ENCODE measurements at regions not wholly inside any gene's neighbourhood (a gene's known extent, or its start where the extent isn't known, plus 50 kb on each side); places are given as distances from the start of the nearest gene placed in this dataset.
A peak's percentile ranks its signal among the peaks of the same experiment; 100 is the strongest.

DNA sequence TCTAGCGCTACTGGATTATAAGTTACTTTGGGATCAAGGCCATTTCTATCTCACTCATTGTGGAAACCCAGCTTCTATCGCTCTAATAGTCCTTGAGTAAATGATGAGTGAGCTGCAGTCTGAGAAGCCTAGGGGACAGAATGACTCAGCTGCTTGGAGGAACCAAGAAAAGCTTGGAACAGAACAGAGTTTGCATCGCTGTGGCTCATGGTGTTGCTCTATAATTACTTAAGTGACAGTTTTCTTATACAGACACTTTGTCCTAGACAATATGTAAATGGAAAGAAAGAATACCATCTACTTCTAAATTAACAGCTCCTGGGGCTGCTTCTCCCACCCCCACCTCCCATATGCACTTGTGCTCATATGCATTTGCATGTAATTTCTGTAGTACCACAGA, 156.9 kb downstream of the SLIT2 start:
- DNase-seq, result peak in 1 of 2 donors; percentile 33

DNA sequence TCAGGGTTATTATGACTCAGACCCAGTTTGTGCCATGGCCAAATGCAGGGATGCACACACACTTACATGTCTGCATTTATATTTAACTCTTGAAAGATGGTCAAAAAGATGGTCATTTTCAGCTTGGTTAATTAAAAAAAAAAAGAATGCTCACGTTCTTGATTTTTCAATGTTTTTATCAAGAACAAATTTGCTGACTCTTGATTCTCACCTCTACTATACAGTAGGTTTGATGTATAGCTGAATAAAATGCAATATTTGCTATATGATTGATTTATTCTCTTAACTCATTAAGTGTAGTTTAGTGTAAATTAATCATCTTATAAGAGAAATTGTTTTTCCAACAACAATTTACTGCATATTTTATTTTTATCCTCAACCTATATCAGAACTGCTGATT, 160.4 kb downstream of the SLIT2 start:
- DNase-seq, result no peak

DNA sequence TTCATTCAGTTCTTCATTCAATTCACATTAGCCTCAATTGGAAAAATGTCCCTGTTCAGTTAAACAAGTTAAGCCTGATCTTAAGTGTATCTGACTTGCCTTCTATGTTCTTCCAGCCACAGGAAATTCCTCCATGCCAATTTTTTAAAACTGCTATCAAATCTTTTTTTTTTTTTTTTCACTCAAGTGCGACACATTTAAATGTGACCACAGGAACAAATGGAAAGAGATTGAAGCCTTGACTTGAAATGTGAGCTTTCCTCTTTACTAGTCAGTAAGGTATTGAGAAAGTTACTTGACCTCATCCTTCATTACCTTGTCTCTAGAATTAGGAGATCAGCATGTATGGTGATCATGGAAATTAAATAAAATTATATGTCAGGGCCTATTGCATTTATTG, 165.1 kb downstream of the SLIT2 start:
- DNase-seq, result no peak

DNA sequence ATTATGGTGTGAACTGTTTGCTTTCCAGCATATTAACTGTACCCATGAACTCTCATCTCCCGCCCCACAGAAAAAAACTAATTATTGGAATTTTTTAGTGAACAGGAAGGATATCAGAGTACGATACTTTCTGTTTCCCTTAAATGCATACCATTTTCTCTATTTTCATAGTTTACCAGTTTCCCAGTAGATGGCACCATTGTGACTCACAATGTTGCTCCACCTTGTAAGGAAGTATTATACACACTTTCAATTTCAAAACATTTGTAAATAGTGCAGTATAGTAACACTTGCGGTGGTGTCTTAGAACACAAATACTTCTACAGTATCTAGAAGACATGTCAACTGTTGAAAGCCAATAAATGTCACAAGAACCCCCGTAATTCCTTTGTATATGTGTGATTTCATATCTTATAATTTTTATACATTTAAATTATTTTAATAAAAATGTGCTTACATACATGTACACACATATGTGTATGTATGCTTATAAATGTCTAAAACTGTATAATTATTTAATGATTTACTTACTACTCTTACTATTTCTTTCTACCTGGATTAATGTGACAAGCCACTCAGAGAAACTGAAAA, 167.3 kb downstream of the SLIT2 start:
- peak in 1 of 2 donors; percentile 73 for DNase-seq

DNA sequence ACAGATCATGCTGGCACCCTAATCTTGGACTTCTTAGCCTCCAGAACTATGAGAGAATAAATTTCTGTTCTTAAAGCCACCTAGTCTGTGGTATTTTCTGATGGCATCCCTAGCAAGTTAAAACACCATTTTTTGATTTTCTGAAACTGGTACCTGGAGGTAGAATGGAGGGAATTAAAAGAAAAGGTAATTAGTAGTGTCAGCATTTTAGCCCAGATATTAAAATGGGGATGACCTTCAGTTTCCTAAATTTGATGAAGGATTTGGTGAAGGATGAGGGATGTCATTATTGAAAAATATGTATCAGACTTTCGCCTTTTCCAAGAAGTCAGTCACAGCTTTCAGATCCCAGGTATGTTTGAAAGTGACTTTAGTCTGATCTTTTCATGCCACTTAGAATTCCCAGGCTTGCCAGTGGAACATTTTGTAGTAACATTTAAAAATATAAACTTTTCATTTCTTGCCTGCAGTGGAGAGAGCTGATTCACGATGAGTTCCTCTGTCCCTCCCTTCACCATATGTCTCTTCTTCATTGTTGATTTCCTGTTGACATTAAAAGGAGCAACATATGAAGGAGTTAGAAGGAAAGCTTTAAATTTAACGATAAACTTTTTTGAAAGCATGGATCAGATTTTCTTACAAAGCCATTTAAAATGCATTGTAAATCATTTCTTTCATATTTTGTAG, 169.4 kb downstream of the SLIT2 start:
- DNase-seq, result no peak

DNA sequence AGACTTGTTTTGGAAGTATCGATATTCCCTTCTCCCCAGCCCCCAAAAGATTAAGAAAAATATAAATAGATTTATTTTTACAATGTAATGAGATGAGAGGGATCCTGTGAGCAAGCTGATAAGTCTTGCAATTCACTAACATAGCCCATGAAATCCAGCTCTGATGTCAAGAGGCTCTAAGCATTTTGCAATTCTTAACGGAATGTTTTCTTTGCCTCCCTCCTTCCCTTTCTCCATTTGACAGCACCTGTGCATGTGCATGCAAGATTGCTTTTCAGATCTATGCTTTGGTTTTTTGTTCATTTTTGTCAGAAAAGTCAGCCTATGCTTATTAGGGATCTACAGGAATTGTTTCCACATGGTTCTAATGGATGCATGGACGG, 169.9 kb downstream of the SLIT2 start:
- no peak for DNase-seq

DNA sequence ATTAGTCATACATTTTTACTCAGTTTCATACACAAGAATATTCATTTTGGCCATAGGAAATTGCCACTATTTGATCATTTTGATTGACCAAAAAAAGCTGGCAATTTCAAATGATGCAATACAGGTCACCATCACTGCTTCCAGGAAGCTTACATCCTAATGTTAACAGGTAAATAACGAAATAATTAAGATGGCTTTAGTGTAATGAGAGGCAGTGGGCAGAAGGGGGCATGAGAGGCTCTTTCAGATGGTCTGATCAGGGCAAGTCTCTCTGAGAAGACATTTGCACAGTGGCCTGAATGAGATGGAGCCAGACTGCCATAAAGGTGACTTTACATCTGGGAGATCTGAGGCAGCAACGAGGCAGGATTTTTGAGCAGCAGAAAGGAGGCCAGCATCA, 170.7 kb downstream of the SLIT2 start:
- DNase-seq, result peak; percentile 21 to 29

DNA sequence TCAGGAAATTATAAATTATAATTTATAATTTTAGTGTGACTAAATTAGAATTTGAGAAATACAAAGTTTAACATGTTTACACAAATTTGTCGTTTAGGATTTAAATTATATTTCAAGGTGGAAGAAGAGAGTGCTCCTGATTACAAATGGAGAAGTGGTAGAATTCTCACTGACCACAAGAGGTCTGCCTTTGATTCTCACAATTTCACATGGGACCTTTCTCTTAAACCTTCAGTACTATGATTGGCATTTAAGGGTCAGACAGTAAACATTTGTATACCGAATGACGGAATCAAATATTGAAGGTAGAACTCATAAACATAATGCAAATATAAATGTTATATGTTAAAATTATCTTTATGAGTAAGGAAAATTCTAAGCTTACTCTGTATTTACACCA, 171.7 kb downstream of the SLIT2 start:
- DNase-seq, result no peak

DNA sequence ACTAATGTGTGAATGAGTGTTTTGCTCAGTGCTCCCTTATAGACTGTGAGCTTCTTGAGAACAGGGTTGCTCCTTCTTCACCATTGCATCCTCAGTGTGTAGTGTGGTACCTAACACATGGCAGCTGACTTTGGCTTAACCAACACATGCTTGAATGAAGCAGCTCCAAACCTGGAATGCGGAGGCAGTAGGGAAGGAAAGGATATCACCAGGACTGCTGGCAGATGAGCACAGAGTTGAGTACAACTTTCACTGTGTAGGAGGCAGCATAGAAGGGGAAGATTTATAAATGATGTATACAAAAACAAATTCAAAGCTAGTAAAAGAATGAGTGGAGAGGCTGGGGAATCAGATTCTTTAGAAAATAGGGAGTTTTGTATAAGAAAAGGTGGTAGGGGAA, 174.3 kb downstream of the SLIT2 start:
- no peak for DNase-seq

DNA sequence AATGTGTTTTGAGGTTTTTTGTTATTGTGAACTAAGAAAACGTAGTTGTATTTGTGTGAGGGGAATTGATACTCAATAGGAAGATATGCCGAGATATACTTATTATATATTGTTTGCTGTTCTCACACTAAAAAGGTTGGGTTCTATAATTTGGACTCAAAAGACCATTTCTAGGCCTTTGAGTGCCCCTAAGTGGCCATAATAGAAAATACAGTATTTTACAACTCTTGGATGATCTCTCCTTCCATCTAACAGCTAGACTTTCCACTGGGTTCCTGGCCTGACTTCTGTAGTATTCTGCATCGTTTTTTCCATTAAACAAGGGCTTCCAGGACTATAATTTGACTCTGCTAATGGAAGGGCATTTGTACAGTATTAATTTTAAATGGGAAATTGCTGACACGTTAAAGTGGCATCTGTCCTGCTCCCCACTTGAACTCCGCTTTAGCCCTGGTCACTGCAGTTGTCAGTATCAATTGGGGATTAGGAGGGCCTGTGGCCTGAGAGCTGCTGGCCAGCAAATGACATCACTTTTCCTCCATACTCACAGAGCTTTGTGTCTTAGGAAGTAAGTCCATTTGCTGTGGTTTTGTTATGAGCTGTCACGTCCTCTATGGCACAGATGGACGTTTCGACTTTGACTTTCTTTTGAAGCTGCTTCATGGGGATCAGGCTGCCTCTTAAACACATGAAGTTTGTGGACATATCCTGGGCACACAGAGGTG, 176.9 kb downstream of the SLIT2 start:
- DNase-seq, result peak in 1 of 2 donors; percentile 19

DNA sequence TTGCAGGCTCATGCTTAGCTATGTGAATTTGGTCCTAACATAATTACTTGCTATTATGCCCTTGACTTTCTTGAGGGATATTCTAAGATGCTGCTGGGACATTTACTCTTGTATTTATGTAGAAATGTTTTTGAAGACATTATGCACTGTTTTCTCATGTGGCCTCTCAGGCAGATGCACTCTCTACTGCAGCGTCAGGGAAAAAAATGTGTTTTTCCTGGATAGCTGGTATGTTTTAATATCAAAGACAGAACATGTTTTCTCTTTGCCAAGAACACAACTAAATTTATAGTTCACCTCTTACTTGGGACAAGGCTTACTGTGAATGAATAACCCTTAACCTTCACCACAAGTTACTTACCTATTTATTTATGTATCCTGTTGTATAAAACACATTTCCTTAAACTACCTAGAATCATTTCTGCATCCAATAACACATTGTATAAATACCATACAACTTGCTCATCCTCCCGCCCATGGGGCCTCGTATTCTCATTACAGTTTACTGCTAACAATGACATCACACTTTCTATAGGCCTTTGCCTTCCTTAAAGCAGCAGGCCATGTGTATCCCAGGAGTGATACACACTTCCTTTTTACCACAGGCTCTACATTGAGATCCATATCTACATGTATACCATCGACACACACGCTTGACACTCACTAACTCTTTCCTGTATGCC, 178.7 kb downstream of the SLIT2 start:
- DNase-seq, result no peak

DNA sequence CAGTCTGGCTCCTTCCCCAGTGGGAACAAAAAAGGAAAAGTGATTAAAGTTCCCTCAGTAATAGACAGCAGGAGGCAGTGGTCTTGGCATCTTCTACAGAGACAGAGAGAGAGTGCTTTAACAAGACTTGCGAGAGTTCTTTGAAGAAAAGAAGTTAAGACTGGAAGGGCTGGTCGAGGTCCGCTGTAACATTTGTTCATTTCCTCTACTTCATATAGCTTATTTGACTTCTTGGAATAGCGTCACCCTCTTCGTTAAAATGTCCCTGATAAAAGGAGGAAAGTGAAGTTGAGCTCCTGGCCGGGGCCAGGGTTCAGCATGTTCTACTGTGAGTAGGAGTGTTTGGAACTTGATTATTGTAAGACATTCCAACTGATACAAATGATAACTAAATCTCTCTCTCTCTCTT, 179.8 kb downstream of the SLIT2 start:
- no peak for DNase-seq

DNA sequence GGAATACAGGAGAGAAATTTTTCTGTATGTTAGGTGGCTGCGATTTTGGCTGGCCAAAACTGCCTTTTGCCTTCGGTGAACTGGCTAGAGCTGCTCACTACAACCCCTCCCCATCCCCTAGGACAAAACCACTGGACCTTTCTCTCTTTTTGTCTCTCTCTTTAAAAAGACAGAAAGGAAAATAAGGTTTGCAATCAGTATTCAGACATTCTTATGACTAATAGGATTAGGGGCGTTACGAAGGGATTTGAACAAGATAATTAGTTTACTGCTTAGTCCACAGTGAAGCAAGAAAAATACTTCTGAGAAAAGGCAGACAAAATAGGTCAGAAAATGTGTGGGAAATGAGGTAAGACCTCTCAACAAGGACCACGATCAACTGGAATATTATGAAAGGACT, 180.4 kb downstream of the SLIT2 start:
- DNase-seq, result no peak

DNA sequence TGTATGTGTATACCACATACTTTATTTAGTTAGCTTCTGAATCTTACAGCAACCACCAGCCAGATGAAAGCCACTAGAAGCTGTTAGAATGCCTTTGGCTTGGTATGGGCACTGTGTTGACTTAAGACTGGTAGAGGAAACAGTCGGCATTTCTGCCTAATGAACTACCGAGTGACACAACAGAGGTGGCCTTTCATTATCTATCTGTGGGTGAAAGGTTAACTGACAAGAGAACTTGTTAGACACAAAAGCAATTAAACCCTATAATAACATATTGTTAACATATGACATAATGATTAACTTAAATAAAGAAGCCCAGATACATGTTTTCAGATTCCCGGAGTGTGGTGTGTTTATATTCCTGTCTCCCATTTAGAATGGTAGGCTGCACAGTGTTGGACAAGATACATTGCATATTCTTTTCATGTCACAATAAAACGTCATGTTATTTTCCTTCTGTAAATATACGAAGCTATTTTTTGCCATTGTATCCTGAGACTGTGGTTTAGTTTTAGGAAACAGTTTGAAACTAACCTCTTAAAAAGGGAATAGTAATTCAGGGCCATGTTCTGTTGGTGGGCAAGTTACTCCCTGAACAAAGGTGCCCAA, 181.5 kb downstream of the SLIT2 start:
- DNase-seq, result no peak

DNA sequence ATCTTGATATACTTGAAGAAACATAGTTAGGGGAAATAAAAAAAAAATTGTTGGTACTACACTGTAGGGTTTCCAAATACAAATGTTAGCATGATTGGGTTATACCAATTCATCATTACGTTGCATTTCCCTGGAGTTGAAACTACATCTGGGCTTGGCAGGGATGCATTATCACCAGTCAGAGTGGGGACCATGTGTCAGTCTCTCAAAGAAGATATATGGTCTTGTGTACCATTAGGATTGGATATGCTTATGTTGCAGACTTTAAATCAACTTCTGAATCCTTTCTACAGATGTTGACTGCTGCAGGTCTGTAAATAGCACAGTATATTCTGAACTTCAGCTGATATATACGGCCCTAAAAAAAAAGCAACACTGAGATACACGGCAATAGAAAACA, 188.5 kb downstream of the SLIT2 start:
- no peak for DNase-seq

DNA sequence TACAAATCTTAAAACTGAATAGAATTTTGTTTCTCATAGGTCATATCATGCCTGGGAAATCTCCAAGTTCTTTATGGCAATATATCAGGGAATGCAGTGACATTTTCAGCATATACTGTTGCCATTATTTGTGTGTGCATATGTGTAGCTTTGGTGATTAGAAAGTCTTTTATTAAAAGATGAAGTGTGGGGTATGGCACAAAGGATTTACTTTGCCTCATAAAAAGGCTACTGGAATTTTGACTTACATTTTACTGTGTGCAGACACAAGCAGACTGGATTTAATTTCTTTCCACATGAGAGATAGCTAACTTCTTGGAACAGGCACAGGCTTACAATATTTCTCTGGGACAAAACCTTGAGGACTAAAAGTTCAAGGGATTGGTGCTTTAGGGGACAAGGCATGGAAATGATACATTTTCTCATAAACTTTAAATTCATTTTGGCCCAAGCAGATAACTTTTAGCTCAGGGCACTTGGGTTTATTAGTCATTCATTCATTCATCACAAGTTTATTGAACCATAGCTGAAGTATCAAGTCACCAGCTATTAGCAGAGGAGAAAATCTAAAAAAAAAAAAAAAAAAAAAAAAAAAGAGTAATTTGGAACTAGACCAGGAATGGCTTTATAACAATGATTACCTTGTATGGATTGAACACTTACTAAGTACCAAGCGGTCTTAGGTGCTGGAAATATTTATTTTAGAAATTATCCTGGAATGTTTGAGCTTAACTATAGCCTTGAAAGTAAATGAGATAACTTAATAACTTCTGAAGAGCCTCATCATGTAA, 191.5 kb downstream of the SLIT2 start:
- DNase-seq, result no peak

DNA sequence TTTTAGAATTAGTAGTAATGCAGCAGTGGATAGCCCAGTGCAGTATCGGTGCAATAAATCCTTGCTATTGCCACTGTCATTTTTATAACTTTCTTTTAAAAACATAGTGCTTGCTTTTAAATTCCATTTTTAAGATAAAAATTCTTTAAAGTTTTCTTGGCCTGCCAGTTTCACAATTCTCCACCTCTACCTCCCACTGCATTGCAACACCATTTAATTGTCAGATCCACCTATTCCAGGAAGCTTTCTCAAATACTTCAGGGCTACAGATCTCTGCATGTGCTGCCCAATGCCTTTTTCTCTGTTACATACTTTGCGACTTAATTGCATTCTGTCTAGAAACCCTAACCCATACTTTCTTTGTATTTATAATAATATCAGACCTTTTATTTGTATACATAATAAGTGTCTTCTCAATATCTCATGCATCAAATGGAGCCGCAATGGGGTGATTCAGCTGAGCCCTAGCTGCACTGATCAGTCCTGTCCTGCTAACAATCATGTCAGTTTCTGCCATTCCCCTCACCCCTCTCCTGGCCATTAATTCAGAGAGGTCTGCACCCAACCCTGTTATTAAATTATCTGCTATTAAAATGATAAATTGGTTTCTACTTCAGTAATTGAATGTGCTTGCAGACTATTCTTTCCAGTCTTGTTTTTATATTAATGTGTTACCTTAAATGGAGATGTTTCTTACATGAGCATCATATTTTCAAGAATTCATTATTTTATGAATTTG, 193.1 kb downstream of the SLIT2 start:
- DNase-seq, result no peak

DNA sequence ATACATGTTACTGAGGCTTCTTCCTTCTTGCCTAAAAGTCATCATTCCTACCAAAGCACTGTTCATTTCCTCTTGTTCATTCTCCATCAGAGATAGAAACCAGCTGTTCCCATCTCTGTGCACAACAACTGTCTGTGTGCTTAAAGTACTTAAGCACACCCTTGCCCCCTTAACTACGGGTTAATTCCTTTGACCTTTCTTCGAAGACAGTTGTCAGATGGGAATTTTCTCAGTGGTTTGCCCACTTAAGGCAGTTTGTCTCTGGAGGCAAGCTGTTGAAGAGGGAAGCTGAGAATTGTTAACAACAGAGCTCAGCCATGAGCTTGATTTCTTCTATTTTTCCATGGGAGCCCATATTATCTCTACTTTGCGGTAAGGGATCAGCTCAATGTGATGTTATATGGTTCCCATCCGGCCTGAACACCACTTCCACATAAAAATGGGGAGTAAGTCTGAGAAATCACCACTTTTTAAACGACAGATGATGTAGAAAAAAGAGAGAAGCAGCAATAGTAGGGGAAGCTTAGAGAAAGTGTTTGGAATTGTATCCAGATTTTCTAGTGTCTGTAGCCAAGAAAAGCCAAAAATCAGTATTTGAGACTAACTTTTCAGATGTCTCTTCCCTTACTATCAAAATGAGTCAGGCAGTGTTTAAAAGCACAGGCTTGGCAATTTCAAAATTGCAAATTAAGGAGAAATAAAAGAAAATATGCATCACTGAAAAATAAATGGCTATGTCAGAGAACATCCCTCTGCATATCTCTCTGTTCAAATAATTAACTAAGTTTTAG, 194.4 kb downstream of the SLIT2 start:
- DNase-seq, result no peak

DNA sequence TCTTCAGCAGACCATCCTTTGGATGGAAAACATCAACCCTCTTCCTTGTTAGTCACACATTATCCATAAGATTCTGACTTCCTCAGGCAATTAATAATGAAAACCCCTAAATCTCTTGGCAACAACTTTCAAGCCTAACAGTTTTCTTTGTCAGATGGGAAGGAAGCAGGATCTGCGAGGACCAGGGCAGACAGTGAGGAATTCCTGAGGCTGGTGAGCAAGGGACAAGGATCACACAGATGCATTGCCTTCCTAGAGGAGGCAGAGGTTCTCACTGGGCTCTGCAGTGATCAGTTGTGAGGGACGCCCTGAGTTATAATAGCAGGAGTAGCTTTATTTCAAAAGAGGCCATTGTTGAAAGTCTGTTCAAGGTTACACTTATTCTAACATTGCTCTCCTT, 195.4 kb downstream of the SLIT2 start:
- DNase-seq, result no peak

DNA sequence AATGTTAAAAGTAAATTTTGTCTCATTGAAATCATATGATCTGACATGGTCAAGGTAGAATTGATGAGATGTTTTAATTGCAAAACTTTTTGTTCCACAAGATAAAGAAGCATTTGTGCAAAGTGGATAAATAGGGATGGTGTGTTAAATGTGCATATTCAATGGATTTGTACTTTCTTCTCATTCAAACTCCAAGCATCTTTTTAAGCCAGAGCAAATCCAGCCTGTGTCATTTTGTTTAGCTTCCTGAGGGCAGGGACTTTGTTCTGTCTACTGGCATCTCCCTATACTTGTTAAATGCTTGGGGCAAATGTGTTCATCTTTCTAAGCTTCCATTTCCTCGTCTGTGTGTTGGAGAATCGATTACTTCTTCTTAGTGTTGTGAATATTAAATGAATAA, 200.3 kb downstream of the SLIT2 start:
- no peak for DNase-seq

DNA sequence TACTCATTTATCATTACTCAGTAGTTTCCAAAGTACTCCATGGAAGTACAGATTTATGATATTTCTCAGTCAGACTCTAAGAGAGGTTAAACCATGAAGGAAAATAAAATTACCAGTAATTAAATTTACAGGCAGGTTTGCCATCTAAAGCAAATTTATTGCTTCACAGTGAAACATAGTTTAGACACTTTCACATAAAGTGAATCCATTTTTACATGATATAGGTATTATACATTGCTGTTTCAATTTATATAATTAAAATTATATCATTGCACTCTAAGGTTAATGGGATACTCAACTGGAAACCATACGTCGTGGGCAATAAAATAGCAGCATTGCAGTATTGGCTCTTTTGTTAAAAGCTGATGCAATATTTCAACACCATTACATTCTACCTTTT, 202.8 kb downstream of the SLIT2 start:
- no peak for DNase-seq

All from hippocampal formation (tissue), 2 donors.